H1 (cell line): ENCODE measurements at regions not wholly inside any gene's neighbourhood (a gene's known extent, or its start where the extent isn't known, plus 50 kb on each side); places are given as distances from the start of the nearest gene placed in this dataset.

Source experiments
- CTCF ChIA-PET: fragments of 300-600 bp; sonication (Branson Sonifier 250); formaldehyde crosslinking; loops from one replicate; lab custom pipeline; 2021; ENCODE audit not compliant: partially characterized antibody; lab: Charles Lee
- POLR2A ChIA-PET: fragments of 300-600 bp; sonication (Branson Sonifier 250); formaldehyde crosslinking; loops from one replicate; lab custom pipeline; 2021; ENCODE audit warnings: inconsistent platforms; ENCODE audit not compliant: partially characterized antibody; lab: Charles Lee
- DNase-seq, 2 experiments: peaks; one replicate each; pipeline versions ENCODE4 v3.0.0 to v3.0.0-alpha.2; 2010 to 2022; ENCODE audit warnings: low spot score in 2 of 2, low read depth in 1 of 2, mixed read lengths in 1 of 2
- FAIRE-seq: peaks from 2 replicates; lab custom pipeline; 2011; peaks lifted over from hg19 to GRCh38; lab: Jason Lieb, UNC
- H2AFZ ChIP-seq: 2 replicates; pipeline ENCODE4 v1.8.1; 2012; ENCODE audit warnings: low read length, inconsistent platforms
- H2AK5ac ChIP-seq: 2 replicates; pipeline ENCODE4 v1.6.1; 2013; ENCODE audit warnings: low read depth, low read length
- H2BK120ac ChIP-seq: replicated peaks from 2 replicates; pipeline ENCODE3; 2013; ENCODE audit warnings: low read depth, low read length, inconsistent platforms
- H2BK12ac ChIP-seq: 2 replicates; pipeline ENCODE4 v1.6.1; 2013; ENCODE audit warnings: low read depth, low read length
- H2BK15ac ChIP-seq: 2 replicates; pipeline ENCODE4 v1.6.1; 2013; ENCODE audit warnings: low read length
- H2BK20ac ChIP-seq: 2 replicates; pipeline ENCODE4 v1.6.1; 2013; ENCODE audit warnings: low read length
- H2BK5ac ChIP-seq: 2 replicates; pipeline ENCODE4 v1.6.1; 2013; ENCODE audit warnings: low read depth, low read length
- H3K14ac ChIP-seq: 2 replicates; pipeline ENCODE4 v1.6.1; 2013; ENCODE audit warnings: inconsistent platforms; ENCODE audit not compliant: insufficient read length
- H3K18ac ChIP-seq: 2 replicates; pipeline ENCODE4 v1.6.1; 2013; ENCODE audit warnings: low read length; ENCODE audit errors: extremely low read depth
- H3K23ac ChIP-seq: 2 replicates; pipeline ENCODE4 v1.6.1; 2013; ENCODE audit warnings: inconsistent platforms; ENCODE audit not compliant: insufficient read length
- H3K23me2 ChIP-seq: 2 replicates; pipeline ENCODE4 v1.6.1; 2013; ENCODE audit warnings: low read depth, low read length
- H3K27ac ChIP-seq: 2 replicates; pipeline ENCODE4 v1.6.1; 2011; ENCODE audit warnings: low read depth, low read length, inconsistent platforms
- H3K27me3 ChIP-seq, 4 experiments: replicated peaks in 1 of 4; 1 replicate in 1 of 4; 2 replicates in 3 of 4; pipeline versions ENCODE4 v1.6.1 to v1.8.1; 2011 to 2013; ENCODE audit warnings: low read length in 3 of 4, mild to moderate bottlenecking in 3 of 4, inconsistent platforms in 2 of 4, mixed read lengths in 2 of 4, moderate library complexity in 1 of 4; ENCODE audit not compliant: control insufficient read depth in 3 of 4, insufficient read depth in 3 of 4; ENCODE audit errors: extremely low read depth in 1 of 4
- H3K36me3 ChIP-seq, 4 experiments: 2 replicates each; pipeline versions ENCODE4 v1.6.1 to v1.8.1; 2011 to 2013; ENCODE audit warnings: mild to moderate bottlenecking in 4 of 4, low read length in 3 of 4, moderate library complexity in 2 of 4, control low read depth in 1 of 4, inconsistent platforms in 1 of 4; ENCODE audit not compliant: insufficient read depth in 4 of 4, control insufficient read depth in 2 of 4
- H3K4ac ChIP-seq: replicated peaks from 2 replicates; pipeline ENCODE3; 2013; ENCODE audit warnings: low read length, low read depth, mixed read lengths, inconsistent platforms; ENCODE audit not compliant: insufficient read length
- H3K4me1 ChIP-seq, 4 experiments: replicated peaks in 1 of 4; 1 replicate in 1 of 4; 2 replicates in 3 of 4; pipeline versions ENCODE4 v1.6.1 to v1.8.1; 2011 to 2013; ENCODE audit warnings: low read length in 3 of 4, inconsistent platforms in 2 of 4, mixed read lengths in 1 of 4; ENCODE audit not compliant: insufficient read depth in 4 of 4, control insufficient read depth in 3 of 4
- H3K4me2 ChIP-seq, 2 experiments: 2 replicates each; pipeline versions ENCODE4 v1.6.1 to v1.8.1; 2011 to 2013; ENCODE audit warnings: low read depth in 2 of 2, low read length in 2 of 2, control low read depth in 1 of 2, inconsistent platforms in 1 of 2, mild to moderate bottlenecking in 1 of 2; ENCODE audit not compliant: insufficient read depth in 1 of 2
- H3K4me3 ChIP-seq, 4 experiments: fragments of 200-600, 300-600 bp in 1 of 4; sonication (generic), shearing (Covaris generic), sonication (Bioruptor Twin) in 1 of 4; 2 replicates each; pipeline versions ENCODE4 v1.5.1 to v1.8.1; 2011 to 2016; ENCODE audit warnings: low read length in 4 of 4, low read depth in 3 of 4, control low read depth in 2 of 4, inconsistent platforms in 2 of 4, mild to moderate bottlenecking in 2 of 4, mixed read lengths in 1 of 4, moderate library complexity in 1 of 4; ENCODE audit not compliant: insufficient read depth in 2 of 4; ENCODE audit errors: extremely low read depth in 1 of 4
- H3K56ac ChIP-seq: replicated peaks from 2 replicates; pipeline ENCODE3; 2013; ENCODE audit warnings: low read depth, mild to moderate bottlenecking, mixed read lengths, low read length, inconsistent platforms; ENCODE audit not compliant: insufficient read length
- H3K79me1 ChIP-seq: 2 replicates; pipeline ENCODE4 v1.6.1; 2013; ENCODE audit warnings: low read depth, low read length, control low read depth
- H3K79me2 ChIP-seq, 2 experiments: 2 replicates each; pipeline versions ENCODE4 v1.6.1 to v1.8.1; 2012 to 2013; ENCODE audit warnings: low read length in 2 of 2, mild to moderate bottlenecking in 2 of 2, inconsistent platforms in 1 of 2; ENCODE audit not compliant: insufficient read depth in 2 of 2, control insufficient read depth in 1 of 2
- H3K9ac ChIP-seq, 4 experiments: replicated peaks in 1 of 4; 1 replicate in 1 of 4; 2 replicates in 3 of 4; pipeline versions ENCODE4 v1.6.1 to v1.8.1; 2011 to 2013; ENCODE audit warnings: low read depth in 3 of 4, low read length in 3 of 4, control low read depth in 2 of 4, mild to moderate bottlenecking in 2 of 4, moderate library complexity in 2 of 4, inconsistent platforms in 1 of 4; ENCODE audit errors: extremely low read depth in 1 of 4
- H3K9me3 ChIP-seq, 2 experiments: 2 replicates each; pipeline versions ENCODE4 v1.6.1 to v1.8.1; 2012 to 2013; ENCODE audit warnings: mild to moderate bottlenecking in 2 of 2, moderate library complexity in 2 of 2, control low read depth in 1 of 2, inconsistent platforms in 1 of 2, low read depth in 1 of 2, low read length in 1 of 2, mixed read lengths in 1 of 2; ENCODE audit not compliant: insufficient read depth in 2 of 2
- H4K20me1 ChIP-seq, 2 experiments: replicated peaks in 1 of 2; 2 replicates each; pipeline versions ENCODE3 to v1.8.1; 2011 to 2013; ENCODE audit warnings: inconsistent platforms in 2 of 2, low read length in 2 of 2, mild to moderate bottlenecking in 1 of 2; ENCODE audit not compliant: insufficient read depth in 2 of 2, control insufficient read depth in 1 of 2
- H4K5ac ChIP-seq: 2 replicates; pipeline ENCODE4 v1.6.1; 2013; ENCODE audit warnings: low read length, low read depth, mixed read lengths, inconsistent platforms; ENCODE audit not compliant: insufficient read length
- H4K8ac ChIP-seq: 2 replicates; pipeline ENCODE4 v1.8.0; 2013; ENCODE audit warnings: mild to moderate bottlenecking, moderate library complexity, low read length, inconsistent platforms; ENCODE audit not compliant: insufficient read depth; ENCODE audit errors: extremely low read depth
- H4K91ac ChIP-seq: replicated peaks from 2 replicates; pipeline ENCODE3; 2013; ENCODE audit warnings: low read length, mixed read lengths, inconsistent platforms; ENCODE audit not compliant: insufficient read length
- BACH1 ChIP-seq: IDR thresholded peaks from 2 replicates; pipeline ENCODE4 v1.6.1; 2012; ENCODE audit warnings: low read length, improper control_type of control experiment
- CHD2 ChIP-seq: IDR thresholded peaks from 2 replicates; pipeline ENCODE4 v1.6.1; 2012; ENCODE audit warnings: low read length, improper control_type of control experiment
- PHF8 ChIP-seq: fragments of 200-600 bp; sonication (generic); conservative IDR thresholded peaks from 2 replicates; pipeline ENCODE4 v1.7.1; 2012; ENCODE audit warnings: low read depth, mild to moderate bottlenecking, inconsistent platforms, low read length, moderate library complexity
- POLR2A ChIP-seq, 2 experiments: IDR thresholded peaks; 1 replicate in 1 of 2; 2 replicates in 1 of 2; pipeline ENCODE4 v1.6.1; 2011; ENCODE audit warnings: low read depth in 2 of 2, low read length in 2 of 2, mild to moderate bottlenecking in 2 of 2; ENCODE audit errors: control extremely low read depth in 1 of 2
- RAD21 ChIP-seq, 2 experiments: IDR thresholded peaks in 1 of 2; conservative IDR thresholded peaks in 1 of 2; 2 replicates each; pipeline ENCODE4 v1.6.1; 2011; ENCODE audit warnings: low read depth in 2 of 2, low read length in 2 of 2, improper control_type of control experiment in 1 of 2, inconsistent platforms in 1 of 2, mild to moderate bottlenecking in 1 of 2, moderate library complexity in 1 of 2
- RFX5 ChIP-seq: IDR thresholded peaks from 2 replicates; pipeline ENCODE4 v1.6.1; 2011; ENCODE audit warnings: low read depth, low read length, improper control_type of control experiment, borderline replicate concordance
- SP4 ChIP-seq: IDR thresholded peaks from 2 replicates; pipeline ENCODE4 v1.6.1; 2012; ENCODE audit warnings: low read length, inconsistent platforms
- TAF7 ChIP-seq: optimal IDR thresholded peaks from 2 replicates; pipeline ENCODE3; 2011; ENCODE audit warnings: low read depth, mild to moderate bottlenecking, inconsistent platforms, low read length, moderate library complexity, borderline replicate concordance
- TCF12 ChIP-seq: IDR thresholded peaks from 2 replicates; pipeline ENCODE4 v1.6.1; 2011; ENCODE audit warnings: low read depth, mild to moderate bottlenecking, low read length
- WGBS, 2 experiments: shearing (Covaris generic) in 1 of 2; methylation state at CpG; one replicate each; pipeline versions ENCODE4 v1.1.6 to v1.1.7; 2013 to 2015; ENCODE audit warnings: low lambda C conversion rate in 2 of 2, mixed read lengths in 2 of 2, inconsistent platforms in 1 of 2, low coverage in 1 of 2, missing lambda C conversion rate in 1 of 2; ENCODE audit not compliant: insufficient replicate concordance in 2 of 2, insufficient coverage in 1 of 2, insufficient read length in 1 of 2; ENCODE audit errors: extremely low coverage in 1 of 2, missing lambda C conversion rate in 1 of 2; 5-methylcytosine and 5-hydroxymethylcytosine counted together
- TF ChIP-seq, protein P1 (sequence below): IDR thresholded peaks from 2 replicates; pipeline ENCODE4 v1.6.1; 2011; ENCODE audit warnings: low read length, improper control_type of control experiment

DNA sequence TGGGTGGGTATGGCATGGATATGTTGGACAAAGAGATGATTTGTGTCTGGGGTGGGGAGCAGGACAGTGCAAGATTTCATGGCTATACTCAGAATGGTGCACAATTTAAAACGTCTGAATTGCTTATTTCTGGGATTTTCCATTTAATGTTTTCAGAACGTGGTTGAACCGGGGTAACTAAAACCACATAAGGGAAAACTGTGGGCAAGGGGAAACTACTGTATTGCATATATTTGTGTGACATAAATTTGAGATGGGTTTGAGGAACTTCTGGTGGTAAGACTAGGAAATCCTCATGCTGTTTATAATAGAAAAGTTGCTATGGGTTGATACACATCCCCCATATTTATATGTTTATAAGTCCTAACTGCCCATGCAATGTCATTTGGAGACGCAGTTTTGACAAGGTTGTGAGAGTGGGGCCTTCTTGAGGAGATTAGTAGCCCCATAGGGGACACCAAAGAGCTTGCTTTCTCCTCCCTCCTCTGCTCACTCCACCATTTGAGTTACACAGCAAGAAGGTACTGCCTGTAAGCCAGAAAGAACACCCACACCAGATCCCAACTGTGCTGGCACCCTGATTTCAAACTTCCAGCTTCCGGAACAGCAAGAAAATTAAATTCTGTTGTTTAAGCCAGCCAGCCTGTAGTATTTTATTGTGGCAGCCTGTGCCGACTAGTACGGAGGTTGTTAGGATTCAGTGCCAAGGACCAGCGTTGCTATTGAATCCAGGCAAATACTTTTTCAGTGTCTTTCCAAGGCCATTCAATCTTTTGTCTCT, 2118.9 kb downstream of the MAT2B start:
- H3K4ac ChIP-seq: no peak overlapping the region
- H3K4me3 ChIP-seq: no peak overlapping the region
- no peak overlapping the region for H2BK15ac ChIP-seq
- no peaks in the 10 kb centered on the region for H3K27me3 ChIP-seq
- H3K23ac ChIP-seq: no peak overlapping the region
- no peaks in the 10 kb centered on the region for H3K9me3 ChIP-seq
- H3K27ac ChIP-seq: no peak overlapping the region
- H3K79me2 ChIP-seq: no peaks in the 10 kb centered on the region
- no peak overlapping the region for H3K56ac ChIP-seq
- no peak overlapping the region for H2BK5ac ChIP-seq
- H4K5ac ChIP-seq: no peak overlapping the region
- H2BK120ac ChIP-seq: no peak overlapping the region
- no peak overlapping the region for H3K4me2 ChIP-seq
- H3K18ac ChIP-seq: no peak overlapping the region
- H2AFZ ChIP-seq: no peak overlapping the region
- POLR2A ChIA-PET: no interaction called here
- no peak overlapping the region for H4K8ac ChIP-seq
- DNase-seq (no peak), FAIRE-seq (no peak)
- no peak overlapping the region for H2BK20ac ChIP-seq
- H3K14ac ChIP-seq: no peak overlapping the region
- H2AK5ac ChIP-seq: no peak overlapping the region
- CTCF ChIA-PET: no interaction called here
- no peak overlapping the region for H4K91ac ChIP-seq
- no peaks in the 10 kb centered on the region for H3K79me1 ChIP-seq
- 96% methylated on average over 8 of the region's 8 CpGs; no CpG with 5 or more reads in 1 of the 2 experiments for WGBS, 2 experiments
- H3K23me2 ChIP-seq: peaks cover 2% of the 10 kb centered on the region; the same call in 1 of the 2 replicates
- no peaks in the 10 kb centered on the region for H4K20me1 ChIP-seq
- H3K36me3 ChIP-seq: no peaks in the 10 kb centered on the region
- H3K9ac ChIP-seq: no peak overlapping the region
- no peaks in the 10 kb centered on the region for H3K4me1 ChIP-seq
- no peak overlapping the region for H2BK12ac ChIP-seq
- TF ChIP-seq CHD2 (no peak), TCF12 (no peak), BACH1 (no peak), POLR2A (IDR thresholded peaks at IDR 0.05; ENCODE audit: control extremely low read depth in 1 of 2, low read depth in 2 of 2, low read length in 2 of 2) (no peak), RAD21 (IDR thresholded peaks at IDR 0.05 in 1 of 2, conservative IDR thresholded peaks at IDR 0.05 in 1 of 2; ENCODE audit: low read depth in 2 of 2, low read length in 2 of 2) (no peak), TAF7 (no peak), PHF8 (no peak), SP4 (no peak), RFX5 (no peak)
- TF ChIP-seq, protein P1, sequence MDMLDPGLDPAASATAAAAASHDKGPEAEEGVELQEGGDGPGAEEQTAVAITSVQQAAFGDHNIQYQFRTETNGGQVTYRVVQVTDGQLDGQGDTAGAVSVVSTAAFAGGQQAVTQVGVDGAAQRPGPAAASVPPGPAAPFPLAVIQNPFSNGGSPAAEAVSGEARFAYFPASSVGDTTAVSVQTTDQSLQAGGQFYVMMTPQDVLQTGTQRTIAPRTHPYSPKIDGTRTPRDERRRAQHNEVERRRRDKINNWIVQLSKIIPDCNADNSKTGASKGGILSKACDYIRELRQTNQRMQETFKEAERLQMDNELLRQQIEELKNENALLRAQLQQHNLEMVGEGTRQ: no peak
